ENCODE measurements at regions not wholly inside any gene's neighbourhood (a gene's known extent, or its start where the extent isn't known, plus 50 kb on each side); places are given as distances from the start of the nearest gene placed in this dataset.
A peak's percentile ranks its signal among the peaks of the same experiment; 100 is the strongest.

- no peak overlapping the region for H3K4me3 ChIP-seq
- DNase-seq (ENCODE audit: low spot score in 2 of 2) = no peak
- WGBS, 2 donors = 93 to 96% methylated on average over 2 of the region's 2 CpGs
- no peaks in the 10 kb centered on the region for H3K27me3 ChIP-seq
- TF ChIP-seq POLR2A (IDR thresholded peaks at IDR 0.05) (no peak), CTCF (IDR thresholded peaks at IDR 0.05) (no peak), EP300 (IDR thresholded peaks at IDR 0.05) (no peak)
- H3K27ac ChIP-seq = no peak overlapping the region
- H3K36me3 ChIP-seq = no peaks in the 10 kb centered on the region
- H3K4me1 ChIP-seq = peaks cover 0 to 14% (median 9%) of the 10 kb centered on the region in 4 donors
- H3K9me3 ChIP-seq = peaks cover 0 to 6% (median 0%) of the 10 kb centered on the region in 4 donors
These were observed 281.0 kb downstream of the RPS24 start for GRCh38 chr10:78314651-78315050.

- H3K27ac ChIP-seq = peak overlapping the region in 2 of 4 donors; percentile 14 to 18
- TF ChIP-seq POLR2A (IDR thresholded peaks at IDR 0.05) (no peak), CTCF (IDR thresholded peaks at IDR 0.05) (no peak), EP300 (IDR thresholded peaks at IDR 0.05) (no peak)
- no peak for DNase-seq (ENCODE audit: low spot score in 2 of 2)
- no peak overlapping the region for H3K4me3 ChIP-seq
- peaks cover 0 to 14% (median 9%) of the 10 kb centered on the region in 4 donors for H3K4me1 ChIP-seq
- H3K27me3 ChIP-seq = no peaks in the 10 kb centered on the region
- peaks cover 0 to 6% (median 0%) of the 10 kb centered on the region in 4 donors for H3K9me3 ChIP-seq
- WGBS, 2 donors = 0 to 9% methylated on average over 1 of the region's 1 CpG
- no peaks in the 10 kb centered on the region for H3K36me3 ChIP-seq
These were observed 282.8 kb downstream of the RPS24 start for GRCh38 chr10:78316451-78316931.

- H3K27ac ChIP-seq = no peak overlapping the region
- peaks cover 0 to 14% (median 9%) of the 10 kb centered on the region in 4 donors for H3K4me1 ChIP-seq
- 86 to 100% methylated on average over 1 of the region's 1 CpG for WGBS, 2 donors
- H3K36me3 ChIP-seq = no peaks in the 10 kb centered on the region
- H3K9me3 ChIP-seq = peaks cover 0 to 6% (median 0%) of the 10 kb centered on the region in 4 donors
- TF ChIP-seq CTCF (IDR thresholded peaks at IDR 0.05) = no peak
- TF ChIP-seq POLR2A (IDR thresholded peaks at IDR 0.05) = no peak
- TF ChIP-seq EP300 (IDR thresholded peaks at IDR 0.05) = no peak
- no peak for DNase-seq (ENCODE audit: low spot score in 2 of 2)
- no peaks in the 10 kb centered on the region for H3K27me3 ChIP-seq
- no peak overlapping the region for H3K4me3 ChIP-seq
These were observed 284.6 kb downstream of the RPS24 start for GRCh38 chr10:78318305-78318704.

GRCh38 chr10:78319371-78319770 lies 285.7 kb downstream of the RPS24 start:
- WGBS, 2 donors = 90% methylated on average over 7 of the region's 7 CpGs
- Histone ChIP-seq H3K9me3 (peaks cover 0 to 6% (median 2%) of the 10 kb centered on the region in 4 donors), H3K4me3 (no peak overlapping the region), H3K27ac (no peak overlapping the region), H3K4me1 (peaks cover 0 to 14% (median 9%) of the 10 kb centered on the region in 4 donors), H3K36me3 (no peaks in the 10 kb centered on the region), H3K27me3 (no peaks in the 10 kb centered on the region)
- TF ChIP-seq EP300 (IDR thresholded peaks at IDR 0.05) (no peak), CTCF (IDR thresholded peaks at IDR 0.05) (no peak), POLR2A (IDR thresholded peaks at IDR 0.05) (no peak)
- DNase-seq (ENCODE audit: low spot score in 2 of 2) = no peak

- peaks cover 0 to 6% (median 2%) of the 10 kb centered on the region in 4 donors for H3K9me3 ChIP-seq
- no peaks in the 10 kb centered on the region for H3K36me3 ChIP-seq
- no peak overlapping the region for H3K4me3 ChIP-seq
- no peak for TF ChIP-seq POLR2A (IDR thresholded peaks at IDR 0.05)
- TF ChIP-seq CTCF (IDR thresholded peaks at IDR 0.05) = no peak
- no peak for TF ChIP-seq EP300 (IDR thresholded peaks at IDR 0.05)
- DNase-seq (ENCODE audit: low spot score in 2 of 2) = no peak
- H3K4me1 ChIP-seq = peaks cover 0 to 14% (median 9%) of the 10 kb centered on the region in 4 donors
- H3K27me3 ChIP-seq = no peaks in the 10 kb centered on the region
- WGBS, 2 donors = 79 to 92% methylated on average over 2 of the region's 2 CpGs
- no peak overlapping the region for H3K27ac ChIP-seq
These were observed 286.2 kb downstream of the RPS24 start for GRCh38 chr10:78319841-78320240.

Measured in tibial nerve (tissue), 4 donors.